Tibial artery (tissue), 4 donors: ENCODE measurements at regions not wholly inside any gene's neighbourhood (a gene's known extent, or its start where the extent isn't known, plus 50 kb on each side); places are given as distances from the start of the nearest gene placed in this dataset.

ENCODE experiments used
- DNase-seq, 2 donors: peaks; one replicate each; pipeline ENCODE4 v3.0.0-alpha.2; 2019
- H3K27ac ChIP-seq, 2 donors: fragments of 200-600 bp; sonication (generic) in 1 of 2; 1 replicate in 1 of 2; 2 replicates in 1 of 2; pipeline ENCODE4 v1.5.1; 2018 to 2019; ENCODE audit warnings: mild to moderate bottlenecking in 1 of 2
- H3K27me3 ChIP-seq, 2 donors: fragments of 200-600 bp; sonication (generic) in 1 of 2; one replicate each; pipeline versions ENCODE4 v1.5.1 to v1.6.0; 2016 to 2019
- H3K36me3 ChIP-seq, 3 donors: fragments of 200-600 bp; sonication (generic) in 2 of 3; one replicate each; pipeline ENCODE4 v1.5.1; 2016 to 2019; ENCODE audit warnings: mild to moderate bottlenecking in 2 of 3
- H3K4me1 ChIP-seq, 4 donors: fragments of 200-600 bp; sonication (generic) in 2 of 4; 1 replicate in 3 of 4; 2 replicates in 1 of 4; pipeline ENCODE4 v1.5.1; 2016 to 2019
- H3K4me3 ChIP-seq, 2 donors: fragments of 200-600 bp; sonication (generic) in 1 of 2; 1 replicate in 1 of 2; 2 replicates in 1 of 2; pipeline ENCODE4 v1.5.1; 2018 to 2019; ENCODE audit warnings: mild to moderate bottlenecking in 2 of 2
- H3K9me3 ChIP-seq, 3 donors: fragments of 200-600 bp; sonication (generic) in 1 of 3; one replicate each; pipeline ENCODE4 v1.5.1; 2016 to 2019
- intact Hi-C: fragments of 100-400 bp; cut with DNase I; formaldehyde crosslinking; loops from one replicate; pipeline ENCODE4 v1.15.0; 2023; ENCODE audit warnings: low total_unique reads
- TF ChIP-seq, protein P1 (sequence below), 2 experiments: fragments of 200-600 bp in 1 of 2; fragments of 450-650 bp in 1 of 2; IDR thresholded peaks; one replicate each; pipeline ENCODE4 v1.5.1; 2017 to 2019; ENCODE audit warnings: antibody characterized with exemption in 2 of 2, mild to moderate bottlenecking in 1 of 2, moderate library complexity in 1 of 2

DNA sequence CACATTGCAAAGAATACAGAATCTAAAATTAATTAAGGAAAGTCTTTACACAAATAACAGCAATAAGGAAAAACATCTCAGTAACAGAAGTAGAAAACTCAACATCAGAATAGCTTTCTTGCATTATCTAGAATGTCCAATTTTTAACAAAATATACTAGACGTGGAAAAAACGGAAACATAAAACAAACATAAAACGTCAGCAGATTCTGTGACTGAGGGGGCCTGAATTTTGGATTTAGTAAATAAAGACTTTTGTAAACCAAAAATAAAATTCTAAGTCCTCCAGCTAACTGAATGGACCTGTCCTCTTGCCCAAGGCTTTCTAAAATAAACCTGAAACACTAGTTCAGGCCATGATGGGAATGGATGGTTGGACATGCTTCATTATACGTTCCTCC, 773.5 kb upstream of the LRRTM1 start:
- no peaks in the 10 kb centered on the region for H3K36me3 ChIP-seq
- no peak overlapping the region for H3K4me3 ChIP-seq
- H3K27ac ChIP-seq: no peak overlapping the region
- H3K9me3 ChIP-seq: no peaks in the 10 kb centered on the region
- H3K27me3 ChIP-seq: no peaks in the 10 kb centered on the region
- no peaks in the 10 kb centered on the region for H3K4me1 ChIP-seq
- TF ChIP-seq, protein P1, sequence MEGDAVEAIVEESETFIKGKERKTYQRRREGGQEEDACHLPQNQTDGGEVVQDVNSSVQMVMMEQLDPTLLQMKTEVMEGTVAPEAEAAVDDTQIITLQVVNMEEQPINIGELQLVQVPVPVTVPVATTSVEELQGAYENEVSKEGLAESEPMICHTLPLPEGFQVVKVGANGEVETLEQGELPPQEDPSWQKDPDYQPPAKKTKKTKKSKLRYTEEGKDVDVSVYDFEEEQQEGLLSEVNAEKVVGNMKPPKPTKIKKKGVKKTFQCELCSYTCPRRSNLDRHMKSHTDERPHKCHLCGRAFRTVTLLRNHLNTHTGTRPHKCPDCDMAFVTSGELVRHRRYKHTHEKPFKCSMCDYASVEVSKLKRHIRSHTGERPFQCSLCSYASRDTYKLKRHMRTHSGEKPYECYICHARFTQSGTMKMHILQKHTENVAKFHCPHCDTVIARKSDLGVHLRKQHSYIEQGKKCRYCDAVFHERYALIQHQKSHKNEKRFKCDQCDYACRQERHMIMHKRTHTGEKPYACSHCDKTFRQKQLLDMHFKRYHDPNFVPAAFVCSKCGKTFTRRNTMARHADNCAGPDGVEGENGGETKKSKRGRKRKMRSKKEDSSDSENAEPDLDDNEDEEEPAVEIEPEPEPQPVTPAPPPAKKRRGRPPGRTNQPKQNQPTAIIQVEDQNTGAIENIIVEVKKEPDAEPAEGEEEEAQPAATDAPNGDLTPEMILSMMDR (IDR thresholded peaks at IDR 0.05): no peak
- no peak for DNase-seq
- intact Hi-C loops: no loop called here

DNA sequence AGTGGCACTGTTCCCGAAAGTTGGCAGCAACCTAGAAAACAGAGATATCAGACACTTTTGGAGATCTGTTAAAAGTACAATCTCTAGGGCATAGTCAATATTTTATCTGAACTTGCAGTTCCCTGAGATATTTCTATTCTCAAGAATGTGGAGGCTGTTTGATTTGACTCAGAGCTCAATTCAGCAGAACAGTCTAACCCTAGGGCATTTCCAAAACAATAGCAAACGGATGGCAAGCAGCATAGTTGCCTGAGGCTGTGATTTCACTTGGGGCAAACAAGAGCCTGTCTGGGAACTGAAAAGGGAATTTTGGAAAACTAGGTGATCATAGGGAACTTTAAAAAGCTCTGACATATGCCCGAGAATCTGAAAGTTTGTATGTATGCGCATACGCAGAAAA, 772.8 kb upstream of the LRRTM1 start:
- DNase-seq: no peak
- H3K27ac ChIP-seq: no peak overlapping the region
- intact Hi-C loops: no loop called here
- H3K4me1 ChIP-seq: no peaks in the 10 kb centered on the region
- H3K36me3 ChIP-seq: no peaks in the 10 kb centered on the region
- no peaks in the 10 kb centered on the region for H3K9me3 ChIP-seq
- no peaks in the 10 kb centered on the region for H3K27me3 ChIP-seq
- H3K4me3 ChIP-seq: no peak overlapping the region
- TF ChIP-seq, protein P1 (IDR thresholded peaks at IDR 0.05): no peak

DNA sequence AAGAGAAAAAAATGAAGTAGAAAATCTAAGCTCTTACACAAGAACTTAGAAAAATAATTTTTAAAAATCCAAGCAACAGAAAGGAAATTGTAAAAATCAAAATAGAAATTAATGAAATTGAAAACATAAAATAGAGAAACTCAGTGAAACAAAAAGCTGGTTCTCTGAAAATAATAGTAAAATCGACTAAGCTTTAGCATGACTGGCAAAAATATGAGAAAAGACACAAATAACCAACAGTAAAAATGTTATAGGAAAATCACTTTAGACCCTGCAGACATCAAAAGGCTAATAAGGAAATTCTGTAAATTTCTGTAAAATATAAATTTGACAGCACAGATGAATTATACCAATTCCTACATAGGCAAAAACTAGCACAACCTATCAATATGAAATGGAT, 768.9 kb upstream of the LRRTM1 start:
- no peak overlapping the region for H3K4me3 ChIP-seq
- intact Hi-C loops: no loop called here
- no peak for DNase-seq
- TF ChIP-seq, protein P1 (IDR thresholded peaks at IDR 0.05): no peak
- H3K27me3 ChIP-seq: no peaks in the 10 kb centered on the region
- H3K4me1 ChIP-seq: no peaks in the 10 kb centered on the region
- H3K36me3 ChIP-seq: no peaks in the 10 kb centered on the region
- no peaks in the 10 kb centered on the region for H3K9me3 ChIP-seq
- H3K27ac ChIP-seq: no peak overlapping the region

DNA sequence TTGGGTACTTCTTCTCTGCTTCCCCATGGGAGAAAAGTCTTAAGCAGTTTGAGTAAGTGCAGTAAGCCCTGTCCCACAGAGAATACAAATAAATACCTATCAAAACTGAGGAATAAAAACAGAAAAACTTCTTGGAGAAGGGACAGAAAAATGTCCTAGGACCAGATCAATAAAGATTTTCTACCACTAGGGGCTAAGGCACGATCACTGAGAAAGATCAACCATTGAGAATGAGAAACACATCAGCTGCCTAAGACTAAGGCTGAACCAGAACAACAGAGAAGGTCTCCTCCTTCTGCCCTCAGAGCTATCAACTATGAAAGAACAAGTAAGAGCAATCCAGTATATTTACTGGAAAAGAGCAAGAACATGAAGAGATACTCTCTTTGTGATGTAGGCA, 763.6 kb upstream of the LRRTM1 start:
- TF ChIP-seq, protein P1 (IDR thresholded peaks at IDR 0.05): no peak
- H3K9me3 ChIP-seq: no peaks in the 10 kb centered on the region
- no peaks in the 10 kb centered on the region for H3K27me3 ChIP-seq
- no peak overlapping the region for H3K4me3 ChIP-seq
- H3K27ac ChIP-seq: no peak overlapping the region
- no peaks in the 10 kb centered on the region for H3K4me1 ChIP-seq
- intact Hi-C loops: no loop called here
- H3K36me3 ChIP-seq: no peaks in the 10 kb centered on the region
- DNase-seq: no peak

DNA sequence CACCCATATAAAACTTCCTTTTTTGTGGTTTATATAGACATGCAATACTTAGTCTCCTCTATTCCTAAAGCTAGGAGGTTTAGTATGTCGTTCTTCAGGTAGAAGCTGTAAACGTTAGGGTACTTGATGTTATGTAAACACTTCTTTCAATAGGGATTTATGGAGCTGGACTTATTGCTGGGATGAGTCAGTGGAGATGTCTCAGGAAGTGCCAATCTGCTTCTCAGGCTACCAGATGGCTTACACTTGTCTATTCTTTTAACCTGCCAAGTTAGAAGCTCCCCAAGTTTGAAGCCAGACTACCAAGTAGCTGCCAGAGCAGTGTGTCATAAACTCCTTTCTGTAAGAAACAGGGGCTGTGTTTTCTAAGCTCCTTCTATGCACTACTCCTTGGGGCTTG, 756.5 kb upstream of the LRRTM1 start:
- no peak for DNase-seq
- intact Hi-C loops: no loop called here
- Histone ChIP-seq H3K36me3 (no peaks in the 10 kb centered on the region), H3K4me3 (no peak overlapping the region), H3K9me3 (peaks cover 0 to 4% (median 0%) of the 10 kb centered on the region in 3 donors), H3K4me1 (no peaks in the 10 kb centered on the region), H3K27me3 (no peaks in the 10 kb centered on the region), H3K27ac (no peak overlapping the region)
- TF ChIP-seq, protein P1 (IDR thresholded peaks at IDR 0.05): no peak

DNA sequence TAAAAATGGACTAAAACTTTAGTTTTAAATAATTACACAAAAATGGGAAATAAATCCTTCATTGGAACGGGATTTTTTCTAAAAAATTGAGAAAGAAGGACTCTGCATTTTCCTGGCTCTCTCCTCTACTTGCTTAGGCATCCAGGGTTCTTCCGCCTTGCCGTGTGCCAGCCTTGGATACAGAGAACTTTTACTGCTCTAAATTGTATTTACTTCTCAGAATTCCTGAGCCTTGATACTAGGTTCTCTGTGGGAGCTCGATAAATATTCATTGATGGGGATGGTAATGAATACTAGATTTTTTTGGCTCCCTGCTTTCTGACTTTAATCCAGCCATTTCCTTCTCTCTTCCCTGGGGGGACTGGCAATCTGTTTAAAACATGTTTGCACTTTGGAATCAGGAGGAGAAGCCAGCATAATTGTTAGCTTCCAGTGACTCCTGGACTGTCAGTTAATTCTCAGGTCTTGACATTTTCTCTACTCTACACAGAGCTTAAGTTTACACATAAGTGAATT, 746.1 kb upstream of the LRRTM1 start:
- intact Hi-C loops: no loop called here
- no peak overlapping the region for H3K4me3 ChIP-seq
- no peaks in the 10 kb centered on the region for H3K36me3 ChIP-seq
- no peaks in the 10 kb centered on the region for H3K9me3 ChIP-seq
- H3K4me1 ChIP-seq: no peaks in the 10 kb centered on the region
- TF ChIP-seq, protein P1 (IDR thresholded peaks at IDR 0.05): no peak
- no peak for DNase-seq
- no peaks in the 10 kb centered on the region for H3K27me3 ChIP-seq
- H3K27ac ChIP-seq: no peak overlapping the region
